8988T (cell line): ENCODE measurements at regions not wholly inside any gene's neighbourhood (a gene's known extent, or its start where the extent isn't known, plus 50 kb on each side); places are given as distances from the start of the nearest gene placed in this dataset.

Experiments
- DNase-seq: peaks from one replicate; pipeline ENCODE4 v3.0.0; 2011

- no peak for DNase-seq
Observed at GRCh38 chr18:40932862-40933261, 1022.2 kb upstream of the PIK3C3 start.

GRCh38 chr18:40930211-40930882 is 1024.7 kb upstream of the PIK3C3 start:
- DNase-seq, result no peak

- no peak for DNase-seq
Observed at GRCh38 chr18:40929399-40929798, 1025.6 kb upstream of the PIK3C3 start.

GRCh38 chr18:40926679-40927078 is 1028.4 kb upstream of the PIK3C3 start:
- DNase-seq, result no peak

- DNase-seq, result no peak
Observed at GRCh38 chr18:40925071-40925541, 1029.9 kb upstream of the PIK3C3 start.

GRCh38 chr18:40921845-40922629 is 1033.0 kb upstream of the PIK3C3 start:
- no peak for DNase-seq

GRCh38 chr18:40917056-40917455 is 1038.0 kb upstream of the PIK3C3 start:
- no peak for DNase-seq

- no peak for DNase-seq
Observed at GRCh38 chr18:40915724-40916123, 1039.3 kb upstream of the PIK3C3 start.

- DNase-seq, result no peak
Observed at GRCh38 chr18:40911582-40912254, 1043.3 kb upstream of the PIK3C3 start.

- DNase-seq, result no peak
Observed at GRCh38 chr18:40911041-40911440, 1044.0 kb upstream of the PIK3C3 start.

GRCh38 chr18:40907842-40908241 is 1047.2 kb upstream of the PIK3C3 start:
- DNase-seq, result no peak

- no peak for DNase-seq
Observed at GRCh38 chr18:40904295-40904694, 1050.7 kb upstream of the PIK3C3 start.

- DNase-seq, result no peak
Observed at GRCh38 chr18:40902436-40902835, 1052.6 kb upstream of the PIK3C3 start.

GRCh38 chr18:40897884-40898283 is 1057.2 kb upstream of the PIK3C3 start:
- no peak for DNase-seq

GRCh38 chr18:40883271-40883670 is 1071.8 kb upstream of the PIK3C3 start:
- DNase-seq, result no peak

- DNase-seq, result no peak
Observed at GRCh38 chr18:40882468-40882867, 1072.6 kb upstream of the PIK3C3 start.

GRCh38 chr18:40878371-40878770 is 1076.7 kb upstream of the PIK3C3 start:
- no peak for DNase-seq

GRCh38 chr18:40877096-40877495 is 1077.9 kb upstream of the PIK3C3 start:
- DNase-seq, result no peak

GRCh38 chr18:40875101-40875615 is 1079.9 kb upstream of the PIK3C3 start:
- DNase-seq, result no peak

- no peak for DNase-seq
Observed at GRCh38 chr18:40874233-40874632, 1080.8 kb upstream of the PIK3C3 start.

- no peak for DNase-seq
Observed at GRCh38 chr18:40868110-40868858, 1086.8 kb upstream of the PIK3C3 start.

GRCh38 chr18:40867459-40867858 is 1087.6 kb upstream of the PIK3C3 start:
- DNase-seq, result no peak

- DNase-seq, result no peak
Observed at GRCh38 chr18:40866968-40867367, 1088.1 kb upstream of the PIK3C3 start.
